ENCODE measurements at regions not wholly inside any gene's neighbourhood (a gene's known extent, or its start where the extent isn't known, plus 50 kb on each side); places are given as distances from the start of the nearest gene placed in this dataset.

- no peak for DNase-seq
Measured at GRCh38 chr22:48096851-48097665, 1334.6 kb downstream of the TBC1D22A start.

- no peak for DNase-seq
Measured at GRCh38 chr22:48096411-48096810, 1334.0 kb downstream of the TBC1D22A start.

- DNase-seq: no peak
Measured at GRCh38 chr22:48093981-48094380, 1331.5 kb downstream of the TBC1D22A start.

- DNase-seq: no peak
Measured at GRCh38 chr22:48092866-48093265, 1330.4 kb downstream of the TBC1D22A start.

- no peak for DNase-seq
Measured at GRCh38 chr22:48091656-48092223, 1329.3 kb downstream of the TBC1D22A start.

GRCh38 chr22:48091060-48091650, 1328.7 kb downstream of the TBC1D22A start:
- no peak for DNase-seq

- no peak for DNase-seq
Measured at GRCh38 chr22:48090332-48090672, 1327.9 kb downstream of the TBC1D22A start.

- DNase-seq: no peak
Measured at GRCh38 chr22:48089601-48090331, 1327.3 kb downstream of the TBC1D22A start.

- DNase-seq: no peak
Measured at GRCh38 chr22:48088926-48089536, 1326.6 kb downstream of the TBC1D22A start.

- no peak for DNase-seq
Measured at GRCh38 chr22:48088251-48088650, 1325.8 kb downstream of the TBC1D22A start.

GRCh38 chr22:48085901-48086645, 1323.6 kb downstream of the TBC1D22A start:
- DNase-seq: no peak

GRCh38 chr22:48084729-48085050, 1322.2 kb downstream of the TBC1D22A start:
- DNase-seq: no peak

- DNase-seq: no peak
Measured at GRCh38 chr22:48084041-48084728, 1321.7 kb downstream of the TBC1D22A start.

- no peak for DNase-seq
Measured at GRCh38 chr22:48083502-48083901, 1321.1 kb downstream of the TBC1D22A start.

- DNase-seq: no peak
Measured at GRCh38 chr22:48082284-48082683, 1319.8 kb downstream of the TBC1D22A start.

GRCh38 chr22:48081281-48081680, 1318.8 kb downstream of the TBC1D22A start:
- DNase-seq: no peak

- DNase-seq: no peak
Measured at GRCh38 chr22:48080316-48081165, 1318.1 kb downstream of the TBC1D22A start.

- DNase-seq: no peak
Measured at GRCh38 chr22:48079505-48080290, 1317.2 kb downstream of the TBC1D22A start.

- no peak for DNase-seq
Measured at GRCh38 chr22:48078825-48079224, 1316.4 kb downstream of the TBC1D22A start.

- no peak for DNase-seq
Measured at GRCh38 chr22:48077699-48078098, 1315.2 kb downstream of the TBC1D22A start.

Data from activated effector memory CD4-positive, alpha-beta T cell treated with Interleukin-2 at 50 U/mL for 16 hours (primary cell).